GM12878 (cell line): ENCODE measurements at regions not wholly inside any gene's neighbourhood (a gene's known extent, or its start where the extent isn't known, plus 50 kb on each side); places are given as distances from the start of the nearest gene placed in this dataset.

ENCODE experiments used
- ATF2 ChIP-seq: IDR thresholded peaks from 2 replicates; pipeline ENCODE4 v1.6.1; 2012; ENCODE audit warnings: low read length, inconsistent platforms
- CTCF ChIP-seq, 3 experiments: IDR thresholded peaks in 2 of 3; conservative IDR thresholded peaks in 1 of 3; 2 replicates each; pipeline ENCODE4 v1.5.1; 2011; ENCODE audit warnings: low read depth in 3 of 3, low read length in 3 of 3, mild to moderate bottlenecking in 3 of 3, control low read depth in 2 of 3, moderate library complexity in 2 of 3, inconsistent platforms in 1 of 3, mixed read lengths in 1 of 3; ENCODE audit not compliant: control insufficient read depth in 2 of 3, insufficient read depth in 1 of 3; ENCODE audit errors: extremely low read depth in 1 of 3
- EP300 ChIP-seq, 2 experiments: fragments of 150-350 bp in 1 of 2; IDR thresholded peaks; 2 replicates each; pipeline ENCODE4 v1.6.1; 2011 to 2012; ENCODE audit warnings: low read depth in 2 of 2, low read length in 2 of 2, borderline replicate concordance in 1 of 2, improper control_type of control experiment in 1 of 2, inconsistent platforms in 1 of 2; ENCODE audit not compliant: control insufficient read depth in 1 of 2
- KLF5 ChIP-seq: fragments of 450-650 bp; IDR thresholded peaks from 2 replicates; pipeline ENCODE4 v1.6.1; 2014; ENCODE audit warnings: mild to moderate bottlenecking; ENCODE audit not compliant: partially characterized antibody
- MAX ChIP-seq: IDR thresholded peaks from 2 replicates; pipeline ENCODE4 v1.6.1; 2012; ENCODE audit warnings: low read depth, low read length, improper control_type of control experiment
- PBX3 ChIP-seq: IDR thresholded peaks from 2 replicates; pipeline ENCODE4 v1.6.1; 2011; ENCODE audit warnings: mild to moderate bottlenecking, low read depth, low read length, moderate library complexity; ENCODE audit not compliant: insufficient replicate concordance
- SREBF2 ChIP-seq: IDR thresholded peaks from 2 replicates; pipeline ENCODE4 v1.6.1; 2012; ENCODE audit warnings: mild to moderate bottlenecking, low read length
- TAF1 ChIP-seq: IDR thresholded peaks from 2 replicates; pipeline ENCODE4 v1.6.1; 2011; ENCODE audit warnings: mild to moderate bottlenecking, low read depth, low read length, borderline replicate concordance
- ZNF687 ChIP-seq: fragments of 450-650 bp; IDR thresholded peaks from 2 replicates; pipeline ENCODE4 v1.6.1; 2017; ENCODE audit warnings: mild to moderate bottlenecking, moderate library complexity

GRCh38 chr2:219851169-219851568 is 223.7 kb downstream of the SLC4A3 start:
- TF ChIP-seq PBX3 (no peak), CTCF (IDR thresholded peaks at IDR 0.05 in 2 of 3, conservative IDR thresholded peaks at IDR 0.05 in 1 of 3; ENCODE audit: control insufficient read depth in 2 of 3, extremely low read depth in 1 of 3, insufficient read depth in 1 of 3, low read depth in 3 of 3, low read length in 3 of 3) (no peak), MAX (no peak), KLF5 (no peak), ZNF687 (no peak), TAF1 (no peak), ATF2 (no peak), SREBF2 (no peak), EP300 (IDR thresholded peaks at IDR 0.05; ENCODE audit: borderline replicate concordance in 1 of 2, control insufficient read depth in 1 of 2, low read depth in 2 of 2, low read length in 2 of 2) (no peak)
